SH-SY5Y (cell line): ENCODE measurements at regions not wholly inside any gene's neighbourhood (a gene's known extent, or its start where the extent isn't known, plus 50 kb on each side); places are given as distances from the start of the nearest gene placed in this dataset.

ENCODE experiments used
- GATA2 ChIP-seq: IDR thresholded peaks from 2 replicates; pipeline ENCODE4 v1.6.1; 2011; ENCODE audit warnings: mild to moderate bottlenecking, low read depth, low read length
- GATA3 ChIP-seq: IDR thresholded peaks from 2 replicates; pipeline ENCODE4 v1.6.1; 2011; ENCODE audit warnings: low read depth, mild to moderate bottlenecking, low read length, moderate library complexity

- no peak for TF ChIP-seq GATA2
- TF ChIP-seq GATA3, result no peak
Observed at GRCh38 chr1:213571419-213571818, 416.4 kb upstream of the PROX1 start.
